ENCODE measurements at regions not wholly inside any gene's neighbourhood (a gene's known extent, or its start where the extent isn't known, plus 50 kb on each side); places are given as distances from the start of the nearest gene placed in this dataset.

DNA sequence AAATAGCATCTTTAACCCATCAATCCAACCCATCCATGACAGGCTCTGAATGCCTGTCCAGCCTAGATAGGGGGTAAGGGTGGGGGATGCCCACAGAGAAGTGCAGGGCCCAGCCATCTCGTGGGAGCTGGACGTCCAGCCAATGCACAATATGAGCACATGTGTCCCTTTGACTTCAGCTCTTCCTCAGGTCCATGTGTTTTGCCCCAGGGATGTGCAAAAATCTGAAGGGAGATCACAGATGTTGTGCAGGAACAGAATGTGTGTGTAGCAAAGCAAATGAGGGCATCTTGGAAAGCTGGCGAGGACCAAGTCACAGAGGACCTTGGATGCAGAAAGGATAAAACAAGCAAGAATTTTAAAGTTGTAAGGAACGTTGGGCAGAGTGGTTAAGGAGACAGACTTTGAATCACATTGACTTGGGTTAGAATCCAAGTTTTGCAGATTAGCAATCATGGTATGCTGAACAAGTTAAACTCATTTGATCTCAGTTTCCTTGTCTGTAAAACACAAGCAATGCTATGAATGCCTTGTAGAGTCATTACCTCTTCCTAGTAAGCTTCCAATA is 104.5 kb downstream of the TTC32 start:
- Histone ChIP-seq H3K27me3 (no peaks in the 10 kb centered on the region), H3K4me3 (no peak overlapping the region), H3K36me3 (no peaks in the 10 kb centered on the region), H3K9me3 (no peaks in the 10 kb centered on the region), H3K4me1 (peaks cover 3 to 17% (median 6%) of the 10 kb centered on the region in 3 donors), H3K27ac (no peak overlapping the region)
- TF ChIP-seq, protein P1, sequence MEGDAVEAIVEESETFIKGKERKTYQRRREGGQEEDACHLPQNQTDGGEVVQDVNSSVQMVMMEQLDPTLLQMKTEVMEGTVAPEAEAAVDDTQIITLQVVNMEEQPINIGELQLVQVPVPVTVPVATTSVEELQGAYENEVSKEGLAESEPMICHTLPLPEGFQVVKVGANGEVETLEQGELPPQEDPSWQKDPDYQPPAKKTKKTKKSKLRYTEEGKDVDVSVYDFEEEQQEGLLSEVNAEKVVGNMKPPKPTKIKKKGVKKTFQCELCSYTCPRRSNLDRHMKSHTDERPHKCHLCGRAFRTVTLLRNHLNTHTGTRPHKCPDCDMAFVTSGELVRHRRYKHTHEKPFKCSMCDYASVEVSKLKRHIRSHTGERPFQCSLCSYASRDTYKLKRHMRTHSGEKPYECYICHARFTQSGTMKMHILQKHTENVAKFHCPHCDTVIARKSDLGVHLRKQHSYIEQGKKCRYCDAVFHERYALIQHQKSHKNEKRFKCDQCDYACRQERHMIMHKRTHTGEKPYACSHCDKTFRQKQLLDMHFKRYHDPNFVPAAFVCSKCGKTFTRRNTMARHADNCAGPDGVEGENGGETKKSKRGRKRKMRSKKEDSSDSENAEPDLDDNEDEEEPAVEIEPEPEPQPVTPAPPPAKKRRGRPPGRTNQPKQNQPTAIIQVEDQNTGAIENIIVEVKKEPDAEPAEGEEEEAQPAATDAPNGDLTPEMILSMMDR (IDR thresholded peaks at IDR 0.05): no peak
- TF ChIP-seq POLR2AphosphoS5 (IDR thresholded peaks at IDR 0.05) (no peak), POLR2A (IDR thresholded peaks at IDR 0.05) (no peak), EP300 (IDR thresholded peaks at IDR 0.05) (no peak)
- WGBS, 2 donors (ENCODE audit: low coverage in 1 of 2): 70 to 95% methylated on average over 2 of the region's 4 CpGs
- ATAC-seq: no peak

DNA sequence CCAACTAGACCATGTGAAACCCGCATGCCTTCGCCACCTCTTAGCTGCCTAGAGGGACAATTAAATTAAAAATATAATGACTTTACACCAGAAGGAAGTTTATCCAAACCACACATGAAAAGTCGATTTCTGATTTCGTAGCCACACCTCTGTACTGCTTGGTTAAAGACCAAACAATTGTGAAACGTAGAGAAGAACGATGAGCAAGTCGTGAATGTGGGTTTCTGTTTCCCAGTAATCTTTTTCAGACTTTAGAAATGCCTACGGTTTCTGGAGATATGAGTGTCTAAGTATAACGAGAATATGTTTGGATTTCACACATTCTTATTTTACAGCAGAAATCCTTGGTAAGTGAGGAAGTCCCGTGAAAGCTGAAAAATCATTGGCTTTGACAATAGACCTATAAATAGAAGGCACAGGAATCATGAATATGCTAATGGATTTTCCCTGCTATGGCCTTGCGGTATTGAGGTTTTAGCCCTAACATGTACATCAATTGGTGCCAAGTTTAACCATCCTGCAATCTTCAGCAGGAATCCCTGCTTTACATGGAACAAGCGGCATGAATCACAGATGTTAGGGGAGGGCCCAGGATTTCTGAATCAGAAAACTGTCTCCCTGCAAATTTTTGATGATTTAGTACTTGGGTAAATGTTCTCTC is 105.6 kb downstream of the TTC32 start:
- H3K36me3 ChIP-seq: no peaks in the 10 kb centered on the region
- H3K27ac ChIP-seq: no peak overlapping the region
- H3K9me3 ChIP-seq: no peaks in the 10 kb centered on the region
- no peak overlapping the region for H3K4me3 ChIP-seq
- no peak for ATAC-seq
- H3K4me1 ChIP-seq: peaks cover 0 to 5% (median 0%) of the 10 kb centered on the region in 3 donors
- 67 to 74% methylated on average over 12 of the region's 12 CpGs for WGBS, 2 donors (ENCODE audit: low coverage in 1 of 2)
- no peaks in the 10 kb centered on the region for H3K27me3 ChIP-seq
- no peak for TF ChIP-seq POLR2A (IDR thresholded peaks at IDR 0.05)
- no peak for TF ChIP-seq POLR2AphosphoS5 (IDR thresholded peaks at IDR 0.05)
- TF ChIP-seq, protein P1 (IDR thresholded peaks at IDR 0.05): no peak
- TF ChIP-seq EP300 (IDR thresholded peaks at IDR 0.05): no peak

DNA sequence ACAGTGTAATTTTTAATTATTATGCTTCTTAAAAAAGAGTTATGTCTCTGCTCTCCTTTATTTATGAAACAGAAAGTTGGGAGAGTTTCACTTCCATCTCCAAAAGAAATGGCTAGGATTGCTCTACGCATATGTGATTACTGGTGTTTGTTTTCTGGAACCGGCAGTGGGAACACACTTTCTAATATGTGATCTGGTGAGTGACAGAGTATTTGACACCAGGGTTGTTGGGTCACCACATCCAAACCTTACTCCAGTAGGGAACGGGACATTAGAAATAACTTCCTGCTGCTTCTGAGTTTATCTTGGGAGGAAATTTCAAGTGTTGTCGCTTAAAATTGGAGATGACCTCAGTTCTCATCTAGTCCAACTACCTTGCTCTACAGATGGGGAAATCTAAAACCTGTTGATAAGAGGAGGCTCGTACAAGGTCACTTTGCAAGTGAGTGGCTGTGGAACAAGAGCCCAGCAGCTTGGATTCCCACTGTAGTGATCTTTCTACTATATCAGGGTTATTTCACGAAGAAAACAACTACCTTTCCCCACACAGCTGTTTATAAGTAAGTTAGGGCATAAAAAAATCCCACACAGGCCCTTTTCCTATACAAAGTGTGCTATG is 108.5 kb downstream of the TTC32 start:
- H3K27me3 ChIP-seq: no peaks in the 10 kb centered on the region
- WGBS, 2 donors (ENCODE audit: low coverage in 1 of 2): 83 to 88% methylated on average over 5 to 6 of the region's 6 CpGs
- TF ChIP-seq POLR2A (IDR thresholded peaks at IDR 0.05): no peak
- TF ChIP-seq, protein P1 (IDR thresholded peaks at IDR 0.05): no peak
- TF ChIP-seq POLR2AphosphoS5 (IDR thresholded peaks at IDR 0.05): no peak
- no peak for TF ChIP-seq EP300 (IDR thresholded peaks at IDR 0.05)
- H3K4me3 ChIP-seq: no peak overlapping the region
- H3K4me1 ChIP-seq: no peaks in the 10 kb centered on the region
- no peak for ATAC-seq
- H3K36me3 ChIP-seq: no peaks in the 10 kb centered on the region
- H3K27ac ChIP-seq: no peak overlapping the region
- H3K9me3 ChIP-seq: no peaks in the 10 kb centered on the region

DNA sequence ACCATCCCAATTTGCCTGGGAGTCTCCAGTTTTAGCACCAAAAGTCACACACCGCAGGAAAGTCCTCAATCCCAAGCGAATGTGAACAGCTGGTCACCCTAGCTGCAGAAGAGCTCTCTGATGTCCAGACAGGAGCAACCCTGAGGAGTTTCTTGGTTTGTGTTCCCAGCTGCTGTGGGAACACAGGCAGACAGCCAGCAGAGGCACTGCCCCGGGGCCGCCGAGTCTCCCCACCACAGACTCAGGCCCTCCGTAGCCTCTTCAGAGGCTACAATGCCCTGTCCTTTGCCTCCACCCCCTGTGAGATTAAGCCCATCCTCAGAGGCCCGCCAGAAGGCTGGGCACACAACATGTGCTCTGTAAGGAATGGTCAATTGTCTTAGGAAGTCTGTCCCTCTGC is 111.5 kb downstream of the TTC32 start:
- Histone ChIP-seq H3K9me3 (no peaks in the 10 kb centered on the region), H3K4me1 (peaks cover 0 to 7% (median 5%) of the 10 kb centered on the region in 3 donors), H3K27me3 (no peaks in the 10 kb centered on the region), H3K36me3 (no peaks in the 10 kb centered on the region), H3K4me3 (no peak overlapping the region), H3K27ac (no peak overlapping the region)
- ATAC-seq: no peak
- 100% methylated on average over 1 of the region's 7 CpGs; no CpG with 5 or more reads in 1 of the 2 donors for WGBS, 2 donors (ENCODE audit: low coverage in 1 of 2)
- TF ChIP-seq POLR2A (IDR thresholded peaks at IDR 0.05) (no peak), EP300 (IDR thresholded peaks at IDR 0.05) (no peak), POLR2AphosphoS5 (IDR thresholded peaks at IDR 0.05) (no peak)
- TF ChIP-seq, protein P1 (IDR thresholded peaks at IDR 0.05): no peak
